ENCODE measurements at regions not wholly inside any gene's neighbourhood (a gene's known extent, or its start where the extent isn't known, plus 50 kb on each side); places are given as distances from the start of the nearest gene placed in this dataset.
"Not testable (repeated sequence)": the region's sequence is repeated elsewhere in the genome, so short reads cannot be mapped to it uniquely, and the experiment has no call there.

- Mint-ChIP-seq H3K27me3 (no peaks in the 10 kb centered on the region), H3K4me1 (ENCODE audit: low read depth) (no peaks in the 10 kb centered on the region), H3K4me3 (no peak overlapping the region), H3K36me3 (ENCODE audit: low read depth) (no peaks in the 10 kb centered on the region), H3K9me3 (no peaks in the 10 kb centered on the region), H3K27ac (no peak overlapping the region)
Observed at GRCh38 chr12:131441638-131442336, 269.1 kb upstream of the SFSWAP start.

GRCh38 chr12:131442337-131442918, 268.5 kb upstream of the SFSWAP start:
- H3K27ac Mint-ChIP-seq, result no peak overlapping the region
- no peak overlapping the region for H3K4me3 Mint-ChIP-seq
- H3K9me3 Mint-ChIP-seq, result no peaks in the 10 kb centered on the region
- H3K27me3 Mint-ChIP-seq, result no peaks in the 10 kb centered on the region
- H3K4me1 Mint-ChIP-seq (ENCODE audit: low read depth), result no peaks in the 10 kb centered on the region
- no peaks in the 10 kb centered on the region for H3K36me3 Mint-ChIP-seq (ENCODE audit: low read depth)

- no peak overlapping the region for H3K27ac Mint-ChIP-seq
- H3K4me3 Mint-ChIP-seq, result no peak overlapping the region
- no peaks in the 10 kb centered on the region for H3K27me3 Mint-ChIP-seq
- no peaks in the 10 kb centered on the region for H3K36me3 Mint-ChIP-seq (ENCODE audit: low read depth)
- H3K9me3 Mint-ChIP-seq, result no peaks in the 10 kb centered on the region
- H3K4me1 Mint-ChIP-seq (ENCODE audit: low read depth), result no peaks in the 10 kb centered on the region
Observed at GRCh38 chr12:131443019-131444000, 267.6 kb upstream of the SFSWAP start.

DNA sequence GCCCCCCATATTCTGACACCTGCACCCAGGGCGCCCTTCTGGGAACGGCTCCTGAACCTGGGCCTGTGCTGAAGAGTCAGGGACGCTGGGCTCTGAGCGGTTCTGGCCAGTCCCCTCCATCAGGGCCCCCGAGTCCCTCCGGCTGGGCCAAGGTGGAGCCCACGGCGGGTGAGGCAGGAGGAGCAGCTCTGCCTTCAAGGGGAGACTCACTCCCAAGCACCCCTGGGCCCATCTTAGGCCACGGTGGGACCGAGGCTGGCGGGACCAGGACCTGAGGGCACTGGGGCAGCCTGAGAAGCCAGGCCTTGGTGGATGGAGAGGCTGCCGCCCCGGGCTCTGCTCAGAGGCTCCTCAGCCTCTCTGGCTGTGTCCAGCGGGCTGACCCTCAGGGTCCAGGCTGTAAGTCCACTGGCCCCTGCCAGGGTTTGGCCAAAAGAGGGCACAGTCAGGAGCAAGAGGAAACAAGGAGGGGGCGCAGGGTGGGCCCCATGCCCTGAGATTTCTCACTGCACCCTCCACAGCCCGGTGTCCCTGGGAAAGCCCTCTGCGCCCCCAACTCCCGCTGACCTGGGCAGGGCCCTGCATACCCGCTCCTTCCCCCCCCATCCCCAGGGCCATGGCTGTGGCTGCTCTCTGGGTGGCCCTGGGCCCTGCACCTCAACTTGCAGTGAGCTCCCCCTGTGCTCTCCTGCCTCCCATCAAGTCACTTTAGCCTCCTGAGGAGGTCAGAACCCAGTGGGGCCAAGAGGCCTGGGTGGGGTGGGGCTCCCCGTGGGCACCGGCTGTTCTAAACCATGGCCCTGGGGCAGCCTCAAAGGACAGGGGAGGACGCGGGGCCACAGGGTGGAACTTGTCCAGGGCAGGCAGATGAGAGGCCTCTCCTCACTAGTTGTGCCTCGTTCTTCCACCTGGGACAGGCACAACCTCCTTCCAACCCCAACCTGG, 266.4 kb upstream of the SFSWAP start:
- no peak overlapping the region for H3K27ac Mint-ChIP-seq
- H3K4me3 Mint-ChIP-seq, result no peak overlapping the region
- H3K4me1 Mint-ChIP-seq (ENCODE audit: low read depth), result no peaks in the 10 kb centered on the region
- H3K36me3 Mint-ChIP-seq (ENCODE audit: low read depth), result no peaks in the 10 kb centered on the region
- H3K27me3 Mint-ChIP-seq, result no peaks in the 10 kb centered on the region
- no peaks in the 10 kb centered on the region for H3K9me3 Mint-ChIP-seq

DNA sequence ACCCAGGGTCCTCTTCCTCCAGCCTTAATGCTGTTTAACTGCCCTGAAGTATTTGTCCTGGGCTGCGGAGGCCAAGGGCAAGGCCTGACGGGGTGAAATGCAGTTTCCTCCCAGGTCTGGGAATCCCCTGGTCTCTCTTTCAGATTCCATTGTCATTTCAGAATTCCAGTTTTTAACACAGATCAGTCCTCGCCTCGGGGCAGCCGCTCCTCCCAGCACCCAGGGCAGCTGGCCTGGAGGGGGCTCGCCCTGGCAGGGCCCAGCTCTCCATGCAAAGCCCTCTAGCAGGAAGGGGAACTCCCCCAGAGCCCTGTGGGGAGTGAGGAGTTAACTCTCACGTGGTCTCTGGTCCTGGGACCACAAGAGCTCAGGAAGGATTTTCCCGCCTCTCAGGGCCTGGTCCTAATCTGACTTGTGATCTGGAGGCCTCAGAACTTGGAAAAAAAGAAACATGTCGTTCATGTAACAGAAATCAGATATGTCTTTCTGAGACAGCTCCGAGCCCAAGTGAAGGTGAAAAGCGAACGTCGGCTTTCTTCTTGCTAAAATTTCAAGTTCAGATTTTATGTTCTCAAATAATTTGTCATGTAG, 265.6 kb upstream of the SFSWAP start:
- no peaks in the 10 kb centered on the region for H3K36me3 Mint-ChIP-seq (ENCODE audit: low read depth)
- H3K27ac Mint-ChIP-seq, result no peak overlapping the region
- no peak overlapping the region for H3K4me3 Mint-ChIP-seq
- no peaks in the 10 kb centered on the region for H3K27me3 Mint-ChIP-seq
- H3K9me3 Mint-ChIP-seq, result no peaks in the 10 kb centered on the region
- no peaks in the 10 kb centered on the region for H3K4me1 Mint-ChIP-seq (ENCODE audit: low read depth)

- Mint-ChIP-seq H3K36me3 (ENCODE audit: low read depth) (no peaks in the 10 kb centered on the region), H3K4me3 (no peak overlapping the region), H3K27me3 (no peaks in the 10 kb centered on the region), H3K27ac (no peak overlapping the region), H3K9me3 (no peaks in the 10 kb centered on the region), H3K4me1 (ENCODE audit: low read depth) (no peaks in the 10 kb centered on the region)
Observed at GRCh38 chr12:131445795-131446194, 265.1 kb upstream of the SFSWAP start.

DNA sequence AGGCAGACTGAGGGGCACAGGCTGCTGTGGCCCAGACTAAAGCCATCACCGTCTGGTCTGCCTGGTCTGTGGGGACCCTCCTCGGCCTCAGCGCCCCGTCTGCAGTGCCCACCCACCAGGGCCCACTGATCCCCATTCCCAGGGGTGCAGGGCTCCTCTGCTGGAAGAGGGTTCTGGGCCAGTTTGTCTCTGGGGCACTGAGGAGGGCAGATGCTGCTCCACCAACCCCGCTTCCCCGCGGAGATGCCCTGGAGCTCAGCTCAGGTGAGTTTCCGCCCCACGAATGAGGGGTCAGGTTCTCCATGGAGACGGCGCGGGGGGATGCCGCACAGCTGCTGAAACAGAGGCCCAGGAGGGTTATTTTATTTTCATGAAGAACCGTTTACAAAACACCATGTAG, 263.3 kb upstream of the SFSWAP start:
- H3K9me3 Mint-ChIP-seq; H3K27ac Mint-ChIP-seq; H3K36me3 Mint-ChIP-seq (ENCODE audit: low read depth); H3K4me3 Mint-ChIP-seq; H3K27me3 Mint-ChIP-seq; H3K4me1 Mint-ChIP-seq (ENCODE audit: low read depth): not testable (repeated sequence)

GRCh38 chr12:131448254-131448795, 262.6 kb upstream of the SFSWAP start:
- H3K27me3 Mint-ChIP-seq, result peaks cover 4% of the 10 kb centered on the region
- no peak overlapping the region for H3K4me3 Mint-ChIP-seq
- H3K9me3 Mint-ChIP-seq, result peaks cover 4% of the 10 kb centered on the region
- no peaks in the 10 kb centered on the region for H3K4me1 Mint-ChIP-seq (ENCODE audit: low read depth)
- H3K36me3 Mint-ChIP-seq (ENCODE audit: low read depth), result no peaks in the 10 kb centered on the region
- no peak overlapping the region for H3K27ac Mint-ChIP-seq

- no peak overlapping the region for H3K4me3 Mint-ChIP-seq
- no peaks in the 10 kb centered on the region for H3K36me3 Mint-ChIP-seq (ENCODE audit: low read depth)
- H3K9me3 Mint-ChIP-seq, result peaks cover 4% of the 10 kb centered on the region
- H3K27ac Mint-ChIP-seq, result no peak overlapping the region
- H3K27me3 Mint-ChIP-seq, result peaks cover 4% of the 10 kb centered on the region
- no peaks in the 10 kb centered on the region for H3K4me1 Mint-ChIP-seq (ENCODE audit: low read depth)
Observed at GRCh38 chr12:131449027-131449426, 261.9 kb upstream of the SFSWAP start.

DNA sequence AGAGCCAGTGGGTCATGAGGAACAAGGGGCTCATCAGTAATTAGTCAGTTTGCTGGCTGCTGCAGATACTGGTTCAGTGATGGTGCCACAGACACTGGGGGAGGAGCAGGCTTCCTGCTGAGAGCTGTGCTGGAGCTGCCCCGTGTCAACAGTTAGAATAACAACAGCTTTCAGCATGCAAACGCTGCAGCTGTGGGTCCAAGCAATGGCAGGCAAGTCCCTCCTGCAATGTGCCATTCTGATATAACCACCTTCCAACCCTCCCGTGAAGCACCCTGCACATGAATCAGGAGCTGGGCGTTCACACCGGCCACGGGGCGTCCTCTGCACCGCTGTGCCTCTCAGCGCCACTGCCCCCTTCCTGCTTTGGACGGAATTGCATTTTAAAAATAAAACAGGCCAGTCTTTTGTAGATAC, 258.4 kb upstream of the SFSWAP start:
- H3K27ac Mint-ChIP-seq, result no peak overlapping the region
- peaks cover 4% of the 10 kb centered on the region for H3K9me3 Mint-ChIP-seq
- H3K36me3 Mint-ChIP-seq (ENCODE audit: low read depth), result no peaks in the 10 kb centered on the region
- H3K4me1 Mint-ChIP-seq (ENCODE audit: low read depth), result no peaks in the 10 kb centered on the region
- no peak overlapping the region for H3K4me3 Mint-ChIP-seq
- peaks cover 4% of the 10 kb centered on the region for H3K27me3 Mint-ChIP-seq

DNA sequence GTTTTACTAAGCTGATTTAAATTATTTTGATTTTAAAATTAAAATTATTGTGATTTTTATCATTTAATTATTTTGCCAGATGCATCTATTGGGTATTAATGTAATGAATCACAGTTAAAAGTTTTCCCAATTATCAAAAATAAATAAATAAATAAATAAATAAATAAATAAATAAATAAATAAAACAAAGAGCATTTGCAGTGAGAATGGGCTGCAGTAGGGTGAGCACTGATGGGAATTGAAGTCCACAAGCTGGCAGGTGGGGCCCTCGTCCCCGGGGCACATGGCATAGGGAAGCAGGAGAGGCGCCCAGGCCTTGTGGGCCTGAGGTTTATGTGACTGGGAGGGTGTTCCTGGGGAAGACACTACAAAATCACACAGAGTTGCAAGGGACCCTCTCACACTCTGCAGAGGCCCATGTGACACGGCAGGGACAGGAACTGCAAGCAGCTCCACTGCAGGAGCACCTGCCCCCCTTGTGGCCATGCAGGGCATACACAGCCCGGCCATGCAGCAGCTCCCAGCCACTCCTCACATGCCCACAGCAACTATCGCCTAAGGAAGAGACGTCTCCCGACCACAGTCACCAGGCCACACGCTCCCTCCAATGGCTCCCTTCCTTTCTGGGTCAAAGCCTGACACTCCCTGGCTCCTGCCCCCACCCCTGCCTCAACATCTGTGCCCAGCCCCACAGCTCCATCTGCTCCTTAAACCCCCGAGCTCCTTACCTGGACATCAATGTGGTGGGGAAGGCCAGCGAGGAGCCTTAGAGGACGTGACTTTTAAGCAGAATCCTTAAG, 256.3 kb upstream of the SFSWAP start:
- Mint-ChIP-seq H3K9me3 (peaks cover 4% of the 10 kb centered on the region), H3K27me3 (peaks cover 4% of the 10 kb centered on the region), H3K4me3 (no peak overlapping the region), H3K27ac (no peak overlapping the region), H3K4me1 (ENCODE audit: low read depth) (no peaks in the 10 kb centered on the region), H3K36me3 (ENCODE audit: low read depth) (no peaks in the 10 kb centered on the region)

GRCh38 chr12:131455218-131455506, 255.7 kb upstream of the SFSWAP start:
- H3K4me3 Mint-ChIP-seq, result no peak overlapping the region
- no peaks in the 10 kb centered on the region for H3K4me1 Mint-ChIP-seq (ENCODE audit: low read depth)
- peaks cover 4% of the 10 kb centered on the region for H3K9me3 Mint-ChIP-seq
- peaks cover 4% of the 10 kb centered on the region for H3K27me3 Mint-ChIP-seq
- H3K36me3 Mint-ChIP-seq (ENCODE audit: low read depth), result no peaks in the 10 kb centered on the region
- H3K27ac Mint-ChIP-seq, result no peak overlapping the region

GRCh38 chr12:131455581-131456110, 255.2 kb upstream of the SFSWAP start:
- Mint-ChIP-seq H3K27ac (no peak overlapping the region), H3K4me1 (ENCODE audit: low read depth) (no peaks in the 10 kb centered on the region), H3K9me3 (peaks cover 4% of the 10 kb centered on the region), H3K27me3 (peaks cover 9% of the 10 kb centered on the region), H3K4me3 (no peak overlapping the region), H3K36me3 (ENCODE audit: low read depth) (no peaks in the 10 kb centered on the region)
